ENCODE measurements at regions not wholly inside any gene's neighbourhood (a gene's known extent, or its start where the extent isn't known, plus 50 kb on each side); places are given as distances from the start of the nearest gene placed in this dataset.

GRCh38 chr7:110336423-110336822 lies 754.5 kb upstream of the LRRN3 start:
- no peak for DNase-seq

- DNase-seq, result no peak
Measured at GRCh38 chr7:110337646-110338045, 753.3 kb upstream of the LRRN3 start.

- no peak for DNase-seq
Measured at GRCh38 chr7:110347081-110347480, 743.8 kb upstream of the LRRN3 start.

GRCh38 chr7:110356438-110356837 lies 734.5 kb upstream of the LRRN3 start:
- DNase-seq, result no peak

DNA sequence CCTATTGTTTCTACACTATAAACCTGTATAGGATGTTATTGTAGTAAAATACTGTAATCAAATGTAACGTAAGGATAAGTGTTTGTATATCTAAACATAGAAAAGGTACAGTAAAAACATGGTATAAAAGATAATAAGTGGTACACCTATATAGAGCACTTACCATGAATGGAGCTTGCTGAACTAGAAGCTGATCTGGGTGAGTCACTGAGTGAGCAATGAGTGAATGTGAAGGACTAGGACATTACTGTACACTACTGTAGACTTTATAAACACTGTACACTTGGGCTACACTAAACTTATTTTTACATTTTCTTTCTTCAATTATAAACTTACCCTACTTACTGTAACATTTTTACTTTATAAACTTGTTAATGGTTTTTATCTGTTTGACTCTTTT lies 732.9 kb upstream of the LRRN3 start:
- no peak for DNase-seq

- DNase-seq, result no peak
Measured at GRCh38 chr7:110371709-110372108, 719.2 kb upstream of the LRRN3 start.

GRCh38 chr7:110372685-110373084 lies 718.2 kb upstream of the LRRN3 start:
- no peak for DNase-seq

DNA sequence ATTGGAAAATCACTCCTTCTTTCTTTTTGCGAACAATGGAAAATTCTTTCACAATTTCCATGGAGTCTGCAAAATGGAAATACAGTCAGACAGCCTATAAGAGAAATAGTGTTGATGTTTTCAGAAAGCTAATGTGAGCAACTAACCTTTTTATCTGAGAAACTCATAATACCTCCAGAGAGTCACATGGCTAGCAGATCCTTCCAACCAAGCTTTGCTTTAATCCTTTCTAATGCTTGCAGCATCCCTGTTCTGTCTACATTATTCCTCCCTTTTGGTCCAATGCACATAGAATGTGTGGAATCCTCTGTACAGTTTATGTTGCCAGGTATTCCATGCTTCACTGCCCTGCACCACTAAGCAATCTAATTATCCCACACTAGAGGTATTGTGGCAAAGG lies 717.5 kb upstream of the LRRN3 start:
- no peak for DNase-seq

DNA sequence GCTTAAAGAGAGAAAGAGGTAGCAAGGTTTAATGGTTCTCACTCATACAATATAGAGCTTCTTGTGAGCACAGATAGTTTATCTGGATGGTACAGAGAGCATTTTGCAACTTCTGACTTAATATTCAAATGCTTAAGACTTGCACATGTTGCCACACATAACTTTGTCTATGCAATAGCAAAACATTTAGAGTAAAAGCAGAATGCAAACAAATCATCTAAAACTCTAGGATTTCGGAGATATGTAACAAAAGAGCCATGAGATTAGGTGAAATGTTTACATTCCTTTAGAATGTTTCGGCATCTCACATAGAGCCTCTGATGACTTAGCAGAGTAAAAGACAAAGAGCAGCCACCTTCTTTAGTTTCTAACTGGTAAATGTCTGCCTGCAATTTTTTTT lies 717.1 kb upstream of the LRRN3 start:
- DNase-seq, result no peak

- DNase-seq, result no peak
Measured at GRCh38 chr7:110375068-110375467, 715.9 kb upstream of the LRRN3 start.

- DNase-seq, result no peak
Measured at GRCh38 chr7:110382736-110383135, 708.2 kb upstream of the LRRN3 start.

DNA sequence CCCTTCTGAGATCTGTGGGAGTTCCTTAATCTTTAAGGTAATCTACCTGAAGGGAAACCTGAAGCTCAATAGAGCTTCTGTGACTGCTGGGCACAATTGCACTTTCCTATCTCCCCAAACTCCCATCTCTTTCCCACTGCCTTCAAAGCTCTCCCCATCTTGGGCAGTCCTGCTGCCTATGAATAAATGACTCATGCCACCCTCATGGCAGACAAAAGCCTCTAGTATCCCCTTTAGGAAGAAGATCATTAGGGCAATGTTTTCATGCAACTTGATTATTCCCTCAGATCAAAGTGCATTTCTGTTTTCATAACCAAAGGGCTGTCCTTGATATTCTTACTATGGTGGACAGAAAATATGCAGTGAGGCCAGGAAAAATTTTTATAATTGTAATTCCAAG lies 704.9 kb upstream of the LRRN3 start:
- no peak for DNase-seq

- DNase-seq, result no peak
Measured at GRCh38 chr7:110386913-110387312, 704.0 kb upstream of the LRRN3 start.

DNA sequence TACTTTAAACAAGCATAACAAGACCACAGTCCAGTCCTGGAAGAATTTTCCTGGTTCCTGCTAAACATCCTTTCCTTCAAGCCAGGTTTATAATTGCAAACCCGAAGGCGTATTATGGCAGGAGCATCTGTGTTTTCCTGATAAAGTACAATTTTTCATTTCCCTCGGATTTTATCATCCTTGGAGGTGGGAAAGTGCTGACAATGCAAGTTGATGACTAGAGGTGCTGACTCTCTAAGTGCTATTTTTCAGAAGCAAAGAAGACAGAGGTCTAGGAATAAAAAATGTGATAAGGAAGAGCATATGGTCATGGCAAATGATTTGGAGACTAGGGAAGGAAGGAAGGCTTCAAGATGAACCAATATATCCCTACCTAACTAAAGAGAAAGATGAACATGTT lies 703.2 kb upstream of the LRRN3 start:
- no peak for DNase-seq

DNA sequence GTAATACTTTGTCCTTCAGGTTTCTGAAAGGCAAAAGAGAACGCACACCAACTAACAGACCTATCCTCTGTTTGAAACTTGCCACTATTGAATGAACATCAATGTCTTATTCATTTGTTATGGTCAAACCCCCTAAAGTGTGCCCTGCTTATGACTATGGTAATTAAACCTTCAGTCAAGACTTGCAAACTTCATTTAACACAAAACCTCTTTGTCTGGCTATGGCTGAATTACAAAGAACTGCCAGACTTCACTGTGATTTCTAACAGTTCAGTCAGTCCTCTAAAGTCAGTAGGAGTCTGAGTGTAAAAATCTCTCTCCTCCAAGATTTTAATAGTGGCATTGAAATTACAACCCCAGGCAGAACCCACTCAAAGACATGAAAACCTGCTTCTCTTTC lies 702.5 kb upstream of the LRRN3 start:
- DNase-seq, result no peak

GRCh38 chr7:110396021-110396420 lies 694.9 kb upstream of the LRRN3 start:
- no peak for DNase-seq

DNA sequence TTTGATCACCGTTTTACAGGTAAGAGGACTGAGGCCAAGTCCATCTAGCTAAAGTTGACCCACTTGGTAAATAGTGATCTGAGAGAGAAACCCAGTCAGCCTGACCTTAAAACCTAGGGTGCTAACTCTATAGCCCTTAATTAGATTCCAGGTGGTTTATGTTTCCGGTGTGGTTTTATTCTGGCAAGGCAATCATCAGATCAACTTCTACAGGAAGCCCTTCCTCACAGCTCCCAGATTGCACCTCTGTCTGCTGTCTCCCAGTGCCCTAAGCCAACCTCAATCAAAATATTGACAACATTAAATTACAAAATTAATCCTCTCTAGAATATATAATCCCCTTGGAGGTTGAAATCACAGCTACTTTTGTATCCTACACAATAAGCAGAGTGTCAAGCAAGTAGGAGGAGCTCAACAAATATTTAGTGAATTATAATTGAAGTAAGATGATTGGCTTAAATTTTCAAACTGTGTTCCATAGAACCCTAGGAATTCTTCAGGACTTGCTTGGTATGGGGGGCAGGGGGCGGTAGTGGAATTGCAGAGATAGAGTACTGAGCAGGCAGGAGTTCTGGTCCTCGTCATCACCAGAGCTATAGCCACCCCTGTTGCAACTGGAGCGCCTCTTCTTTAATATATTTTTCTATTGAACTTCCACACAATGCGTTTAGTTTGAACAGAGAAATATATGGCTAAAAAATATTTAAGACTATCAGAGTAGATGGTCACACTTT lies 692.8 kb upstream of the LRRN3 start:
- no peak for DNase-seq

- DNase-seq, result no peak
Measured at GRCh38 chr7:110399421-110399820, 691.5 kb upstream of the LRRN3 start.

DNA sequence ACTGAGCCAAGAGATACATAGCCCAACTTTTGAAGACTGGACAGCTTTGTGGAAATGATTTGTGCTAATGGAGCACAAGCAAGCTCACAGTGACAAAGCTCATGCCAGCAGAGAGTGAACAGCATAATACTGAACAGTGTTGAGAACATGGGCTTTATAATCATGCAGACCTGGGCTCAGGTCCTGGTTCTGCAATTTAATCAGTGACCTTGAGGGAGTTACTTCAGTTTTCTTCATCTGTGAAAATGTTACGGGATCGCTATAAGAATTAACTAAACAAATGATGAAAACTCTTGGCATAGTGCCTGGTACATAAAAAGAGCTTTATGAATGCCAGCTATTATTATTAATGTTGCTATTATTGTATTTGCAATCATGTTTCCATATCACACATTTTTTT lies 690.5 kb upstream of the LRRN3 start:
- no peak for DNase-seq

GRCh38 chr7:110407242-110407641 lies 683.7 kb upstream of the LRRN3 start:
- DNase-seq, result no peak

GRCh38 chr7:110407706-110408105 lies 683.2 kb upstream of the LRRN3 start:
- no peak for DNase-seq

- DNase-seq, result no peak
Measured at GRCh38 chr7:110412614-110413013, 678.3 kb upstream of the LRRN3 start.

GRCh38 chr7:110413038-110413437 lies 677.9 kb upstream of the LRRN3 start:
- DNase-seq, result no peak

- DNase-seq, result no peak
Measured at GRCh38 chr7:110417611-110418010, 673.3 kb upstream of the LRRN3 start.

DNA sequence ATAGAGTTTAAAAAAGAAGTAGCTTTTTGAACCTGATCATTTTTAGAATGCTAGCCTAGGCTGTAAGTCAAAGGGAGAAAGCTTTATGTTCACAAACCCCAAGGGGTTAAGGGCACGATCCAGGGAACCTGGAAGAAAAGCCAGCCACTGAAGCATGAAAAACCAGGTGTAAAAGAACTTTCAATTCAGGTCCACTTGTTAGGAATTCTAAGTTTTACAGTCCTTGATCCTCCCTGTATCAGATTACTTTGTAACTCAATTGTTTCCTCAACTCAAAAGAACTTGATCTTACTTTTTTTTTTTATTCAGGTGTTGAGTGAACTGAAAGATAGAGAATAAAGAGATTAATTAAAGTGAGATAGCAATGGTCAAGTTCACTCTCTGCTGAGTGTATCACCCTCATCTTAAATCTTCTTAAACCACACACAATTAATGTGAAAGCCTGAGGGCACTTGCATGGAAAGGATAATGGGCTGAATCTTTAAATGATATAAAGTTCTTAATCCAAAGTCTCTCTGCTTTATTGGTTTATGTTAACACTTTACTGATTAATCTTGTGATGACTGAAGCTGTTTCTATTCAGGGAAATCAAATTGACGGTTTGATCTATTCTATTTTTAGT lies 672.2 kb upstream of the LRRN3 start:
- DNase-seq, result no peak
